HG02938 (cell line): ENCODE measurements at regions not wholly inside any gene's neighbourhood (a gene's known extent, or its start where the extent isn't known, plus 50 kb on each side); places are given as distances from the start of the nearest gene placed in this dataset.
"Not testable (repeated sequence)": the region's sequence is repeated elsewhere in the genome, so short reads cannot be mapped to it uniquely, and the experiment has no call there.

ENCODE experiments used
- ATAC-seq: cut with Tn5 transposase; IDR thresholded peaks from one replicate; pipeline ENCODE4 v1.9.1; 2021; ENCODE audit warnings: mild to moderate bottlenecking, moderate library complexity; ENCODE audit not compliant: unreplicated experiment

DNA sequence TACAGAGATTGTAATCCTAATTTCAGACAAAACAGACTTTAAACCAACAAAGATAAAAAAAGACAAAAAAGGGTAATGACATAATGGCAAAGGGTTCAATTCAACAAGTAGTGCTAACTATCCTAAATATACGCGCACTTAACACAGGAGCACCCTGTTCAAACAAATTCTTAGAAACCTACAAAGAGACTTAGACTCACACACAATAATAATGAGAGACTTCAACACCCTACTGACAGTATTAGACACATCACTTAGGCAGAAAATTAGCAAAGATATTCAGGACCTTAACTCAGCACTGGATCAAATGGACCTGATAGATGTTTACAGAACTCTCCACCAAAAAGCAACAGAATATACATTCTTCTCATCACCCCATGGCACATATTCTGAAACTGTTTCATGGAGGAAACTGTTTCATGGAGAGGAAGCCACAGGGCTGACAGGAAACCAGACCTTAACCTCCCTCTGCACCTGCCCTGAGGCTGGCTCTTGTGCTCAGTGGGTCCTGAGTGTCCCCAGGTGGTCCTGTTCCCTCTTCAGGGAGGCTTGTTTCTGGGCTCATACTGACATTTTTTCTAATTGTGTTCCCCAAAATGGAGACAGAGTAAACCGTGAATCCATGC is 54.7 kb downstream of the OR4M2 start:
- ATAC-seq: not testable (repeated sequence)

DNA sequence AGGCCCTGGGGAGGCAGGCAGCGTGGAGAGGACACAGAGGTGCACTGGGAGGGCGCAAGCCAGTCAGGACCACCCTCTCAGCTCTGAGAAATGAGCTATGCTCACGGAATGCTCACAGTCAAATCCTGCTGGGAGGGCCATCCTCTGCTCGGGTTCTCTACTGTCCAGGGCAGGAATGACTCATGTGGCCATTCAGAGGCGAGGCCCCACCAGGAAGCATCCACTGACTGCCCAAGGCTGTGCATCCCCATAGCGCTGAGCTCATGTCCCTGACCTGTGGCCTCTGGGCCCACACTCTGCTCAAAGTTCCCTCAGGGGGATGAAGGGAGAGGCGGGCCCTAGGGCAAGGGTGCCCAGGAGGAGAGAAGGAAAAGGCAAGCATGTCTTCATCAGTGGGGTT is 57.2 kb downstream of the OR4M2 start:
- ATAC-seq: not testable (repeated sequence)

DNA sequence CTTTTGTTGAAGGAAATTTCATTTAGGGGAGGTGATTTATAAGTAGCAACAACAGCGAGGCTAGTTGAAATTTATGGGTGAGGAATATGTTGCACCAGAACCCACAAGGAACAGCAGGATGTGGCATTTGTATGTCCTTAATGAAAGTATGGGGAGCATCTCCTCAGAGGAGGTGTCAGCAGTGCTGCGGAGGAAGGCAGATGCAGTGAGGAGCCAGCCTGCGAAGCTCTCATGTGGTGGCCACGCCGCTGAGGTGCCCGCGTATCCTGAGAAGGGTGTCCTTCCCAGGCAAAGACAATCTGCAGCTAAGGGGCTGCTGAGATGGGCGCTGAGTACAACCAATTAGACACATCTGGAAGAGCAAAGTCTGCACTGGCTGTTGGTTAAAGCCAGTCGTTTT is 60.8 kb downstream of the OR4M2 start:
- not testable (repeated sequence) for ATAC-seq

DNA sequence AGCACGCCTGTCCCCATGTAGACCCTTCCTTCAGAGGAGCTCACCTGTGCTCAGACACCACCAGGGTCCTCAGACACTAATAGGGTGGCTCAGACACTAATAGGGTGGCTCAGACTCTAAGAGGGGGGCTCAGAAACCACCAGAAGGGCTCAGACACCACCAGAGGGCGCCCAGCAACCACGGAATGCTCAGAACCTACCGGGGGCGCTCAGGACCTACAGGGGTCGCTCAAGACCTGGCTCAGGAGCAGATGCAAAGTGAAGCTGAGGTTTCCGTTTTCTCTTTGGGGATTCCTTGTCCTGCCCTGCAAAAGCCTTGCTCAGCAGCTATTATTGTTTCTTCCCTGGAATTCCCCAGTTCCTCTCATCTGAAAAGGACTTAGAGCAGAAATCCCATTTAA is 67.8 kb downstream of the OR4M2 start:
- peak; percentile 98 for ATAC-seq

DNA sequence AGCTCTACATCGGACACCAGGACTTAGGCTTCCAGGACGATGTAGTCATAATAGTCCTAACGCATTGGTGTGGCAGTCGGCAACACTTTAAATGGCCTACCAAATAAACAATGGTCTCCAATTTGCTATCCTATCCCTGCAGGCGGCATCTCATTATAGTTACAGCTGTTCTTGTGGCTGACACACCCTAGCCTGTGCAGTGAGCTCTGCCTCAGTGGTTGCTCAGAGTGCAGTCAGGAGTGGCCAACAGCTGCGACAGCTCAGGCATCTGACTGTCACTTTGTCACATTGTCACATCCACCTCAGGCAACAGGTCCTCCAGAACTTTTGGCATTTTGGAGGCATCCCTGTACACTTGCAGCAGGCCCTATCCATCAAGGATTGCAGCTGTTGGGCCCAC is 77.9 kb downstream of the OR4M2 start:
- ATAC-seq: not testable (repeated sequence)

DNA sequence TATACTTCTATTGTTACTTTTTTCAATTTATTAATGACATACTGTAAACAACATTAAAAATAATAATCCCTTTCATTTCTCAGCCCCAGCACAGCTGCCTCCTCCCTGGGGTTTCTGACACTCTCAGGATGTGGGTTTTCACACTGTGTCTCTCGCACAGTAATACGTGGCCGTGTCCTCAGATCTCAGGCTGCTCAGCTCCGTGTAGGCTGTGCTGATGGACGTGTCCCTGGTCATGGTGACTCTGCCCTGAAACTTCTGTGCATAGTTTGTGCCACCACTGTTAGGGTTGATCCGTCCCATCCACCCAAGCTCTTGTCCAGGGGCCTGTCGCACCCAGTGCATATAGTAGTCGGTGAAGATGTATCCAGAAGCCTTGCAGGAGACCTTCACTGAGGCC is 80.0 kb downstream of the OR4M2 start:
- peak; percentile 28 for ATAC-seq

DNA sequence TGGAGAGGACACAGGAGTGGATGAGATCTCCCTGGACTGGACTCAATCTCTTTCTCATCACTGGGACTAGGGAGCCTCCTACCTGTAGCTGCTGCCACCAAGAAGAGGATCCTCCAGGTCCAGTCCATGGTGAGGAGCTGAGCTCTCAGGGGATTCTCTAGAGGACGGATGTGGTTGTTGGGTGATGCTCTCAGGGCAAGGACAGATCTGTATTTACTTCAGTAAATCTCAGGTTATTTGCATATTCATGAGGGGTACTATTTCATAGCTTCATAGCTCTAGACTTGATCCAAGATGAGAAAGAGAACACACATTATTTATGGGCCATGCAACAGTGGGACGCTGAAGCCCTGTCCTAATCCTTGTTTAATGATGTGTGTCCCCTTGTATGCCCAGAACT is 80.4 kb downstream of the OR4M2 start:
- ATAC-seq: peak; percentile 87

DNA sequence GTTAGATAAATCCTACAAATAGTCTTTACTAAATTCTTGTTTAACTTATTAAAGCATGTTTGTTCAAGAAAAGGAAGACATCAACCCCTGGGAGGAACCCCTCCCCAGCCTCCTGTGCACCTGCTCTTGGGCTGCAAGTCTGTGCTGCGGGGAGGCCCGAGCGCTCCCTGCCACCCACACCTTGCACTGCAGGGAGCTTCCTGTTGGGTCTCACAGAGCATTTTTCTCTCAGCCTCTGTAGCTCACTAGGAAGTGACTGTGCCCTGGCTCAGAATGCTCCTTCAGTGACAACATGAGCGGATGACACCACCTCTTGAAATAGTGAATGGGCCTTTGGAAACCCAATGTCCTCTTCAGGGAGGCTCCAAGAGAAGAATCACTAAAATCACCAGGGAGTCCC is 81.1 kb downstream of the OR4M2 start:
- peak; percentile 54 for ATAC-seq

DNA sequence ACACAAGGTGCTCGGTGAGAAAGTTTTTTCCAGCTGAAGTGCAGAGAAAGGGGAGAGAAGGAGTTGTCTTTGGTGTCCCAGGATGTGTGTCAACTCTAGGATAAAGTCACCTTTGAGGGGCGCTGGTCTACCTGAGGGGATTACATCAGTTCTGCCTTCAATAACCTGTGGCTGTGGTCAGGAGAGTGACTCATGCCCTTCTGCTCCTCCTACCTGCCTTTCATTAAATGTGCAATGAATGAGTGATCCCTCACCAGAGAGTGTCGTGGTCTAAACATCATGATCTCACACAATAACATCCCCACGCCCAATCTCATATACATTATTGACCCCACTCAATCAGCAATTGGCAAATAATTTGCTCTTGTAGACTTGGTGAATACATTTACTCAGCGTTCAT is 83.4 kb downstream of the OR4M2 start:
- ATAC-seq: not testable (repeated sequence)

DNA sequence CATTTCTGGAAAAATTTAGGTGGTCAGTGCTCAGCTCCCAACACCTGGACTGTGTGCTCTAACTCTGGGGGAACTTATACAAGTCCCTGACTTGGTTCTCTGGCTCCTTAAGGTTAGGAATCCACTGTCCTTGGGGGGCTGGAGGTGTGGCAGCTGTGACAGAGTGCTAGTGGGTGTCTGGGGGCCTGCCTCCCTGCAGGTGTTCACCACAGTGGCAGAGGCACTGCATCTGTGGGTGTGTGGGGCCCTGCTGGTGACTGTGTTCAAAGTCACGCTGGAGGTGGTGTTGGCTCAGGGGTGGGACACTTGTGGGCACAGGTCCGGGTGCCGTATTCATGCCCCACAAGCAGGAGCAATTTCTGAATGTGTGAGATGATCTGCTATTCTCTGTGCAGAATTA is 87.2 kb downstream of the OR4M2 start:
- not testable (repeated sequence) for ATAC-seq

DNA sequence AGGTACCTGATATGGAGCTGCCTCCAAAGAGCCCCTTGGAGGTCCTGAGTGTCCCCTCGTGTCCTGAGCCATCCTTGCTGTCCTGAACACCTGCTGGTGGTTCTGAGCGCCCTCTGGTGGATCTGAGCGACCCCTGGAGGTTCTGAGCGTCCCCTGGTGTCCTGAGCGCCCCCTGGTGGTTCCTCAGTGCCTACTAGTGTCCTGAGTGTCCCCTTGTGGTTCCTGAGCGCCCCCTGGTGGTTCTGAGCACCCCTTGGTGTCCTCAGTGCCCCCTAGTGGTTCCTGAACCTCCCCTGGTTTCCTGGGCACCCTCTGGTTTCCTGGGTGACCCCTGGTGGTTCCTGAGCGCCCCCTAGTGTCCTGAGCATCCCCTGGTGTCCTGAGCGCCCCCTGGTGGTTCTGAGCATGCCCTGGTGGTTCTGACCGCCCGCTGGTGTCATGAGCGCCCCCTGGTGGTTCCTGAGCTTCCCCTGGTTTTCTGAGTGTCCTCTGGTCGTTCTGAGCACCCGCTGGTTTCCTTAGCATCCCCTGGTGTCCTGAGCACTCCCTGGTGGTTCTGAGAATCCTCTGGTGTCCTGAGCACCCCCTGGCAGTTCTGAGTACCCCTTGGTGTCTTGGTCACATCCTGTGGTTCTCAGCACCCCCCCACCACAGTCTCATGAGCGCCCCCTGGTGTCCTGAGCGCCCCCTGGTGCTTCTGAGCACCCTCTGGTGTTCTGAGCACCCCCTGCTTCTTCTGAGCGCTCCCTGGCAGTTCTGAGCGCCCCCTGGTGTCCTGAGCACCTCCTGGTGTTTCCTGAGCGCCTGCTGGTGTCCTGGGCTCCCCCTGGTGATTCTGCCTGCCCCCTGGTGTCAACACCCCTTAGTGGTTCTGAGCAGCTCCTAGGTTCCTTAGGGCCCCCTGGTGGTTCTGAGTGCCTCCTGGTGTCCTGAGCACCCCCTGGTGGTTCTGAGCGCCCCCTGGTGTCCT is 93.0 kb downstream of the OR4M2 start:
- ATAC-seq: peak; percentile 59

DNA sequence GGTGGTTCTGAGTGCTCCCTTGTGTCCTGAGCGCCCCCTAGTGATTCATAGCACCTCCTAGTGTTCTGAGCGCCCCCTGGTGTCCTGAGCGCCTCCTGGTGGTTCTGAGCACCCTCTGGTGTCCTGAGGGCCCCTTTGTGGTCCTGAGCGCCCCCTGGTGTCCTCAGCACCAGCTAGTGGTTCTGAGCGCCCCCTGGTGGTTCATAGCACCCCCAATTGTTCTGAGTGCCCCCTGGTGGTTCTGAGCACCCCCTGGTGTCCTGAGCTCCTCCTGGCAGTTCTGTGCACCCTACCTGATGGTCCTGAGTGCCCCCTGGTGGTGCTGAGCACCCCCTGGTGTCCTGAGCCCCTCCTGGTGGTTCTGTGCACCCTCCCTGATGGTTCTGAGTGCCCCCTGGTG is 93.8 kb downstream of the OR4M2 start:
- ATAC-seq: peak; percentile 48

DNA sequence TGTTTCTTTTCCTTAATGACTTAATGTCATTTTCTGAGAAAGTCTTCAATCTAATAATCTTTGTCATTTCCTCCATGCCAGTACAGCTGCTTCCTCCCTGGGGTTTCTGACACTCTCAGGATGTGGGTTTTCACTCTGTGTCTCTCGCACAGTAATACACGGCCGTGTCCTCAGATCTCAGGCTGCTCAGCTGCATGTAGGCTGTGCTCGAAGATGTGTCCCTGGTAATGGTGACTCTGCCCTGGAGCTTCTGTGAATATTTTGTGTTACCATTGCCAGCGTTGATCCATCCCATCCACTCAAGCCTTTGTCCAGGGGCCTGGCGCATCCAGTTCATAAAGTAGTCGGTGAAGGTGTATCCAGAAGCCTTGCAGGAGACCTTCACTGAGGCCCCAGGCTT is 97.6 kb downstream of the OR4M2 start:
- not testable (repeated sequence) for ATAC-seq

DNA sequence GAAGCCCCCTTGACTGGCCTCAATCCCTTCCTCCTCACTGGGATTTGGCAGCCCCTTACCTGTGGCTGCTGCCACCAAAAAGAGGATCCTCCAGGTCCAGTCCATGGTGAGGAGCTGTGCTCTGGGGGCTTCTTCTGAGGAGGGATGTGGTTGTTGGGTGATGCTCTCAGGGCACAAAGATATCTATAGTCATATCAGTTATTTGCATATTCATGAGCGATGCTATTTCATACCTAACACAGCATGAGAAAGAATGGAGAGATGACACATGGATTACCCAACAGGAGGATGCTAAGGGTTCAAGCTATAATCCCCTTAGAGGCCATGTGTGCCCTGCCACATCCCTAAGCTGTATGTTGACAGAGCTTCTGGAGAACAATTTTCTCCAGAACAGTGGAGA is 98.1 kb downstream of the OR4M2 start:
- not testable (repeated sequence) for ATAC-seq

DNA sequence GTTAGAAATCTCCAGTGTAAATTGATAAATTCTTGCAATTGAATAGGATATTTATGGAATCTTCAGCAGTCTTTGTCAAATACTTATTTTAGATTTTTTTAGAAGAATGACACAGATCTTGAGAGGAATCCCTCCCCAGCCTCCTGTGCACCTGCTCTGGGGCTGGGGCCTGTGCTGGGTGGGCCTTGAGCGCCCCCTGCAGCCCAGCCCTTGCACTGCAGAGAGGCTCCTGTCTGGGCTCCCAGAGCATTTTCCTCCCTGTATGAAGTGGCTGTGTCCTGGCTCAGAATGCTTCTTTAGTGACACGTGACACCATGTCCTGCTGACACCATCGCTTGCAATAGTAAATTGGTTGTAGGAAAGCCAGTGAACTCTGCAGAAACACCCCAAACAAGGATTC is 98.7 kb downstream of the OR4M2 start:
- not testable (repeated sequence) for ATAC-seq

DNA sequence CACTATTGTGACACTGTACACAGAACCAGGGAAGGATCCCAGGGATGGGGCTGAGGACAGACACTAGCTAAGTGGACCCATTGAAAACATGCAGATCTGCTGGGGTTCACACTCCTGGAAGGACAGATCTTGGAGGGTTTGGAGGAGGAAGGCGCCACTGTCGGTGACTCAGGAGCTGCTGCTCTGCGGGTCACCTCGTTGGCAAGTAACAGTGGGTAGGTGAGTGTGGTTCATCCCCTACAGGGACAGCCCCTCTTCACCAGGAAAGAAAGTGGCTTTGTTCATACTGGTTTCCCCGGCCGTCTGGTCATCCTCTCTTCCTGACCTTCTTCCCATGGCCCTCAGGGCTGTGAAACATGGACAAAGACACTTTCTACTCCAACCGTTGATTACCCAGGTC is 100.3 kb downstream of the OR4M2 start:
- ATAC-seq: not testable (repeated sequence)

DNA sequence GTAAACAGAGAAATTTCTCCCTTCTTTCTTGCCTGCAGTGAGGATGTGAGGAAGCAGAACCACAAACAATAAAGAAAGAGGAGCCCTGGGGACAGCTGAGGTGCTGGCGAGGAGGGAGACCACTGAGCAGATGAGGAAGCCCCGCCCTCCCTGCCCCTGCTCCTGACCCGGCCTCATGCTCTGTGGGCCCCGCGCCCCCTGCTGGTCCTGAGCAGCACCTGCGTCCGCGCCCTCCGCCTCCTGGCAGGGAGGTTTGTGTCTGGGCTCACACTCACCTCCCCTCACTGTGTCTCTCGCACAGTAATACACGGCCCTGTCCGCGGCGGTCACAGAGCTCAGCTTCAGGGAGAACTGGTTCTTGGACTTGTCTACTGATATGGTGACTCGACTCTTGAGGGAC is 104.4 kb downstream of the OR4M2 start:
- ATAC-seq: not testable (repeated sequence)

DNA sequence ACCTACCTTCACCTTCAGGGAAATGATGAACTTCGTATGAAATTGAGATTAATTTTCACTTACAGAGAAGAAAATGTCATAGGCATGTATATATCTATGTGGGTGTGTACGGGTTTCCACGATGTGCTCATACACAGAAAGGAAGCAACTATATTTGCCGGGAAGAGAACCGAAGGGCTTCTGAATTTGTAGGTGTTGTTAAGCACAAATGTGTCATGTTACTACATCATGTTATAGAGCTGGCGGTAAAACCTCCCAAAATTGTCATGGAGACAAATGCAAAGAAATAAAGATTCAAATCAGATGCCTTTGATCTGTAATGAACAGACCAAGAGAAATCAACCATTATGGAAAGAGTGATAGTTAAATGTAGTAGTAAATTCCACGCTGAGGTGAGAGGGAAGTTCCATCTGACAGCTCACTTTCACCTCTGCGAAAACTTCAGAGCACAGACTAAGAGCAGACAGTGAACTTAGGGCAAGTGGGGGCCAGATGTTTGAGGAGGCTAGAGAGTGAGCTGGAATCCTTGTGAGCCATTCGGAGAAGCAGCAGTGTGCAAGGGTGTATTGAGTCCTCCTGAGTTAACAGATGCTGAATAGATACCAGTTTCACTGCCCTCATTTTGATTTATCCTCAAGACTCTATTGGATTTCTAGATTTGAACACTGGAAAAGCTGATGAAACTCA is 106.7 kb downstream of the OR4M2 start:
- ATAC-seq: not testable (repeated sequence)

DNA sequence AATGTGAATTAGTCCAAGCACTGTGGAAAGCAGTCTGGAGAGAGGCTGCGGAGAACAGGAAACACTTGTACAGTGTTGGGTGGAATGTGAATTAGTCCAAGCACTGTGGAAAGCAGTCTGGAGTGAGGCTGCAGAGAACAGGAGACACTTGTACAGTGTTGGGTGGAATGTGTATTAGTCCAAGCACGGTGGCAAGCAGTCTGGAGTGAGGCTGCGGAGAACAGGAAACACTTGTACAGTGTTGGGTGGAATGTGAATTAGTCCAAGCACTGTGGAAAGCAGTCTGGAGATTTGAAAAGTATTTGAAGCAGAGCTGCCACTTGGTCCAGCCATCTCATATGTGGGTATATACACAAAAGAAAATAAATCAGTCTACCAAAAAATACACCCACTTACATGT is 111.5 kb downstream of the OR4M2 start:
- not testable (repeated sequence) for ATAC-seq

DNA sequence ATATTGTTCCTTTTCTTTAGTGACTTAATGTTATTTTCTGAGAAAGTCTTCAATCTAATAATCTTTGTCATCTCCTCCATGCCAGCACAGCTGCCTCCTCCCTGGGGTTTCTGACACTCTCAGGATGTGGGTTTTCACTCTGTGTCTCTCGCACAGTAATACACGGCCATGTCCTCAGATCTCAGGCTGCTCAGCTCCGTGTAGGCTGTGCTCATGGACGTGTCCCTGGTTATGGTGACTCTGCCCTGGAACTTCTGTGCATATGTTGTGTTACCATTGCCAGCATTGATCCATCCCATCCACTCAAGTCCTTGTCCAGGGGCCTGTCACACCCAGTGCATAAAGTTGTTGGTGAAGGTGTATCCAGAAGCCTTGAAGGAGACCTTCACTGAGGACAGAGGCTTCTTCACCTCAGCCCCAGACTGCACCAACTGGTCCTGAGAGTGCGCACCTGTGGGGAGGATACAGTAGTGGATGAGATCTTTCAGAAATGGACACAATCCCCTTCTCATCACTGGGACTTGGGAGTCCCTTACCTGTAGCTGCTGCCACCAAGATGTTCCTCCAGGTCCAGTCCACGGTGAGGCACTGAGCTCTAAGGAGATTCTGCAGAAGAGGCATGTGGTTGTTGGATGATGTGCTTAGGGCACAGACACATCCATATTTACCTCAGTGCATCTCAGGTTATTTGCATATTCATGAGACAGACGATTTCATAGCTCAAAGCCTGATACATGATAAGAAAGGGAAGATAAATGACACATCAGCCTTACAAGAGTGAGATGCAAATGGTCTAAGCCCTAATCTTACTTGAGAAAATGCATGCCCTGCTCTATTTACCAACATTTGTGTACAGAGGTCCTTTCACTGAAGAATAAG is 114.7 kb downstream of the OR4M2 start:
- not testable (repeated sequence) for ATAC-seq
